Cardiac fibroblast (primary cell): ENCODE measurements at regions not wholly inside any gene's neighbourhood (a gene's known extent, or its start where the extent isn't known, plus 50 kb on each side); places are given as distances from the start of the nearest gene placed in this dataset.

Experiments
- DNase-seq, 2 donors: peaks; one replicate each; pipeline versions ENCODE4 v3.0.0 to v3.0.0-alpha.2; 2010; ENCODE audit warnings: low read depth in 2 of 2
- H3K4me3 ChIP-seq, 2 donors: replicated peaks in 1 of 2; 1 replicate in 1 of 2; 2 replicates in 1 of 2; pipeline ENCODE4 v1.5.1; 2011; ENCODE audit warnings: low read depth in 2 of 2, low read length in 2 of 2, mild to moderate bottlenecking in 2 of 2, moderate library complexity in 1 of 2
- TF ChIP-seq, protein P1 (sequence below): IDR thresholded peaks from one replicate; pipeline ENCODE4 v1.5.1; 2011; ENCODE audit warnings: low read depth, mild to moderate bottlenecking, low read length, inconsistent platforms

- no peak for DNase-seq
- TF ChIP-seq, protein P1, sequence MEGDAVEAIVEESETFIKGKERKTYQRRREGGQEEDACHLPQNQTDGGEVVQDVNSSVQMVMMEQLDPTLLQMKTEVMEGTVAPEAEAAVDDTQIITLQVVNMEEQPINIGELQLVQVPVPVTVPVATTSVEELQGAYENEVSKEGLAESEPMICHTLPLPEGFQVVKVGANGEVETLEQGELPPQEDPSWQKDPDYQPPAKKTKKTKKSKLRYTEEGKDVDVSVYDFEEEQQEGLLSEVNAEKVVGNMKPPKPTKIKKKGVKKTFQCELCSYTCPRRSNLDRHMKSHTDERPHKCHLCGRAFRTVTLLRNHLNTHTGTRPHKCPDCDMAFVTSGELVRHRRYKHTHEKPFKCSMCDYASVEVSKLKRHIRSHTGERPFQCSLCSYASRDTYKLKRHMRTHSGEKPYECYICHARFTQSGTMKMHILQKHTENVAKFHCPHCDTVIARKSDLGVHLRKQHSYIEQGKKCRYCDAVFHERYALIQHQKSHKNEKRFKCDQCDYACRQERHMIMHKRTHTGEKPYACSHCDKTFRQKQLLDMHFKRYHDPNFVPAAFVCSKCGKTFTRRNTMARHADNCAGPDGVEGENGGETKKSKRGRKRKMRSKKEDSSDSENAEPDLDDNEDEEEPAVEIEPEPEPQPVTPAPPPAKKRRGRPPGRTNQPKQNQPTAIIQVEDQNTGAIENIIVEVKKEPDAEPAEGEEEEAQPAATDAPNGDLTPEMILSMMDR: no peak
- no peak overlapping the region for H3K4me3 ChIP-seq
Measured at GRCh38 chr4:188804861-188805260, 665.6 kb downstream of the TRIML1 start.

DNA sequence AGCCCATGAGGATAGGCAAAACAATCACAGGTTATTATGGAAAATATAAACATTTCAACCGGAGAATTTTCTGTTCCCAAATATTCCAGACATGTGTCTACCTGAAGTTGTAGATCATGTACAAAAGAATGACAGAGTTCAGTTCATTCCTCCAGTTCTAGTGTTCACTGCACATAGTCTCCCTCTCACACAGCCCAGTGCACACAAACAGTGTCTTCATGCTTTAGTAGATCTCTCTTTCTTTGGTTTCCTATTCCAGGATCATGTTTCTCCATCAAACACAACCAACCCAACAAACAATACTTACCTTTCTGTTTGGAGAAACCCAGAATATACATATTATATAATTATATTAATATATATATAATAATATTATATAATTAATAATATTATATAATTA lies 671.9 kb downstream of the TRIML1 start:
- TF ChIP-seq, protein P1: no peak
- H3K4me3 ChIP-seq: no peak overlapping the region
- DNase-seq: no peak

DNA sequence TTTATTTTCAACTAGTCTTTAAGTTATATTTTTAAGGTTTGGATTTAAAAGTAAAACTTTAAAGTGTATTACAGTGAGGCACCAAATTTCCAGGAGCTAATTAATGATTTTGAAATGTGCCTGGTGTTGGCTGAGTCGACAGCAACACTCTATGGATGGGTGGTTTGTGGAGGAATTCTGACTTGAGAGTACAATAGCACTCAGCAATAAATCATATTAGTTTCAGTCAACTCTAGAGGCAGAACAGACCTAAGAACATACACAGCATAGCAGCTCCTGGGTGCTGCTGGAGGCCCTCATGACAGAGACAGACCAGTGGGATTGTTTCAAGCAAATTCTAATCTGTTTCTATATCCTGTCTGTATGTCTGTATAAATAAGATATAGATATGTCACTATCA lies 673.4 kb downstream of the TRIML1 start:
- H3K4me3 ChIP-seq: no peak overlapping the region
- no peak for DNase-seq
- TF ChIP-seq, protein P1: no peak

- TF ChIP-seq, protein P1: no peak
- no peak for DNase-seq
- H3K4me3 ChIP-seq: no peak overlapping the region
Measured at GRCh38 chr4:188818300-188818699, 679.1 kb downstream of the TRIML1 start.

DNA sequence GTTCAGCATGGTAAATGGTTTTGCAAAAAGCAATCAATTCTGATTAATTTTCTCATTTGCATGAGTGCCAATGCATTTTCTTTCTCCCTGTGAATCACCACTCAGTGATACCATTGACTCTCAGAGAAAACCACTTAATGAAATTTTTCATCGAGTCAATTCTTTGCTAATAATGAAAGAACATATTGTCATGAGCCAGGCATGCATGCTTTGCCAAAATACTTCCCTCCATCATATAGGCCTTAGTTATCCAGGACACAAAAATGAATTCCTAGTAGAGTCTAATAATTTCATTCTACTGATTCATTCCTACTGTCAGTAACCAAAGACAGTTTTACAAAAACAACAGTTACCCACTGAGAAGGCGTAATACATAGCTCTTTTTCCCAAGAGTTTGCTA lies 680.0 kb downstream of the TRIML1 start:
- H3K4me3 ChIP-seq: no peak overlapping the region
- TF ChIP-seq, protein P1: no peak
- DNase-seq: peak in 1 of 2 donors; percentile 39

GRCh38 chr4:188821500-188821899 lies 682.3 kb downstream of the TRIML1 start:
- TF ChIP-seq, protein P1: no peak

GRCh38 chr4:188822698-188823097 lies 683.5 kb downstream of the TRIML1 start:
- H3K4me3 ChIP-seq: no peak overlapping the region
- TF ChIP-seq, protein P1: no peak
- no peak for DNase-seq

More at GRCh38 chr4:188821500-188821899, 682.3 kb downstream of the TRIML1 start:
- DNase-seq: no peak
- no peak overlapping the region for H3K4me3 ChIP-seq
